ENCODE measurements at regions not wholly inside any gene's neighbourhood (a gene's known extent, or its start where the extent isn't known, plus 50 kb on each side); places are given as distances from the start of the nearest gene placed in this dataset.

DNA sequence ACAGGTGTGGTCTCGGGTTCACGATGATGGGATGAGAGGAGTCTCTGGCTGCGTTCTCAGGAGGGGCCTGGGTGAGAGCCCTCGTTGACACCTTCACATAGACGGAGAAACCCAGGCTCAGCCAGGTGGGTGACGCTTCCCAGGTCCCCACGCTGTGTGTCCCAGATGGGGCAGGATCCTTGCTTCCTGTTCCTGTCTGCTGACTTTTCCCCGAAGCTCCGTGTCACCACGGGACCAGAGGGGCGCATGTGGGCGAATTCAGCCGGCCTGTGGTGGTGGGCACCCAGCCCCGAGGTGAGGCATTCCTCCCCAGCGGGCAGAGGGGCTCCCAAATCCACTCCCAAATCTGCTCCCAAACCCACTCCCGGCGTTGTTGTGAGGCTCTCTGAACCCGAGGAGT, 732.8 kb downstream of the BRD1 start:
- FAIRE-seq, result no peak

DNA sequence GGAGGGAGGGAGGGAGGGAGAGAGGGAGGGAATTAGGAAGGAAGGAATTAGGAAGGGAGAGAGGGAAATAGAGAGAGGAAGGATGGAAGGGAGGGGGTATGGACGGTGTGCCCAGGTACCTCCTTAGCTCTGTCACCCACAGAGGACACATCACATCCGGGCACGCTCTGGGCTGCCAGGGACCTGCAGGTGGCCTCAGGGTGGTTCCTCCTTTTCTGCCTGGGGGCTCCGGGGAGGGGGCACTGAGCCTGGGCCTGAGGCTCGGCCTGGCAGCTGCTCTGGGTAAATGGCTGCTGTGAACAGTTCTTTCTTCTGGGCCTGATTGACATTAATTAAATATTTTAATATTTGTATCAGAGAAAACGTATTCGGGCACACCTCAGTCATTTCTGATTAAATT, 733.5 kb downstream of the BRD1 start:
- no peak for FAIRE-seq

DNA sequence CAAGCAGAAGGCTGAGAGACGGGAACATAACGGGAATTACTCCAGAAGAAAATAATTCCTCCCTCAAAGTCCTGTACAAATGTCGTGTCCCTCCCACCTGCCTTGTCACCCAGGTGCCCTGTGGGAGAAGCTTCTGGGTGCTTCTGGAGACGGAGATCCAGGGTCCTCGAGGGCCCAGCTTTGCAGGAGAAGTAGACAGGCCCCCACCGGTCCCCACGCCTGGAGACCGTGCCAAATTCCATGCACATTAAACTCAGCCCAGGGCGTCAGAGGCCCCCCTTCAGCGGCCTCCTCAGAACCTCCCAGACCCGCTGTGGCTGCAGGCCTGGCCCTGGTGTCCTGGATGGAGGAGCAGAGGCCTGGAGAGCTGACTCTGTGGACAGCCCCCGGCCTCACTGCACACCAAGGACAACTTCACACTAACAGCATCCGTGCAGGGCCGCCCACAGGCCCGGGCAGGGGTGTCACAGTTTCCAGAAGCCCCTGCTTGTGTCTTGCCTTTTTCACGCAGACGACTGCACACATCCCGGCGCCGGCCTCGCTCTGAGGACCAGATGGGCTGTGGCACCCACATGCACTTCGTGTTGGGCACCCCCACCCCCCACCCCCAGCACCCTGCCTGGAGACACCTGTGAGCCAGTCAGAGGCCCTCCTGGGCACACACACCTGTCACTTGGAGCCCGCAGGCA, 734.3 kb downstream of the BRD1 start:
- no peak for FAIRE-seq

DNA sequence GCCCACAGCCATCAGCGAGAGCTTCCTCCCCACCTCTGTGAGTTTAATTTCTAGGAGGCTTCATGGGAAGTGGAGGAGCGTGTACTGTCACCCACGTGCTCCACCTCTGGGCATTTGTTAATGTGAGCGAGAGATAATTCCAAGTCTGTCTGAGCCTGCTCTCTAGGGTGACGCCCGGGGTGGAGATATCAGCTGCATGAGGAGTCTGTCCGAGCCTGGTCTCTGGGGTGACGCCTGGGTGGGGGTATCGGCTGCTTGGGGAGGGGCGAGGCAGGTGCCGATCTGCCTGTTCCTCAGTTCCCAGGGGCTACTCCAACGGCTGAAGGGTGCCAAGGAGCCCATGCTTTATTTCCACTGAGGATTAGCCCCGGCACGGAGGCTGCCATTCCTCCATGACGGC, 735.0 kb downstream of the BRD1 start:
- no peak for FAIRE-seq

DNA sequence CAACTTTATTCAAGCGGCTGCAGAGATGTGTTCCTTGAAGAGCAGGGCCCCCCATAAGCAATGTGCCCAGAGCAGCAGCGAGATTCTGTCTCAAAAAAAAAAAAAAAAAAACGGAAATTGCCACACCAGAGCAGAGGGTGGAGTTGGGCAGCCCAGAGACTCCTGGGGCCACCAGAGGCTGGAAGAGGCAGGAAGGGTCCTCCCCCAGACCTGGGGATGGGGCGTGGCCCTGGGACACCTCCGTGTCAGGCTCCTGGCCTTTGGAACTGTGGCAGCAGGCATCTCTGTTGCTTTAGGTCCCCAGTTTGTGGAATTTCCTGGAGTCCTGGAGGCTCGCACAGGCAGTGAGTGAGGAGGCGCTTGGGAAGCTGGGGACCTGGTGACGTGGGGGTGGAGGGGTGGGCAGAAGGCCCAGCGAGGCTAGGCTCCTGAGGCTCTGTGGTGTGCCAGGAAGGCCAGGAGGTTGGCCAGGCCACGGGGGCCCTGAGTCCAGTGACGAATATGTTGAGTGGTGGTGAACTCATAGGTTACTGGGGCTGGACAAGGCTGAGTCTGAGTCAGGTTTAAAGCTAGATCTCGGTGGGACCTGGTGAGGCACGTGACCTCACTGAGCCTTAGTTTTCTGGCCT, 735.6 kb downstream of the BRD1 start:
- FAIRE-seq, result no peak

DNA sequence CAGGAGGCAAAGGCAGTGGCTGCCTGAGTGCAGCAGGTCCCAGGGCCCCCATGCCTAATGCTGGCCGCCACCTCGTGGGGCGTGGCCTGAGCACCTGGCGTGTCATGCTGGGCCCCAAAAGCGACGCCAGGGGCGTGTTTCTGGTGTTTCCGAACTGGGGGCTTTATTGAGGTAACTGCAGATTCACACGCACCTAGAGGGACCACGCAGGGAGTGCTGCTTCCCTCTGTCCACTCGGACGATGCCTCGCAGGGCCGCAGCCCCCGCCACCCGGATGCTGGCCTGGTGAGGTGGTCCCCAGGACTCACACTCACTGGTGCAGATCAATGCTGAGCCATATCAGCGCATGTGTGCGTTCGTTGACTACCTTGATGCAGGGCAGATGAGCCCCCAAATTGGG, 736.2 kb downstream of the BRD1 start:
- FAIRE-seq, result no peak

DNA sequence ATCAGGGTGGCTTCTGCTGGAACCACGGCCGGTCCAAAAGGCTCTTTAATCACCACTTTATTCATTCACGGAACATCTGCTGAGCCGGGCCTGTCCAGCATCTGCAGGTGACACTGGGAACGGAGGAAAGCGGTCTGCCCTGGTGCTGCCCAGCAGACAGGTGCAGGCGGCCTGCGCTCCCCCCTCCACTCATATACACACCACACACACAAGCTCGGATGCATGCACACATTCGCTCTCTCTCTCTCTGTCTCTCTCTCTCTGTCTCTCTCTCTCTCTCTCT, 736.9 kb downstream of the BRD1 start:
- no peak for FAIRE-seq

DNA sequence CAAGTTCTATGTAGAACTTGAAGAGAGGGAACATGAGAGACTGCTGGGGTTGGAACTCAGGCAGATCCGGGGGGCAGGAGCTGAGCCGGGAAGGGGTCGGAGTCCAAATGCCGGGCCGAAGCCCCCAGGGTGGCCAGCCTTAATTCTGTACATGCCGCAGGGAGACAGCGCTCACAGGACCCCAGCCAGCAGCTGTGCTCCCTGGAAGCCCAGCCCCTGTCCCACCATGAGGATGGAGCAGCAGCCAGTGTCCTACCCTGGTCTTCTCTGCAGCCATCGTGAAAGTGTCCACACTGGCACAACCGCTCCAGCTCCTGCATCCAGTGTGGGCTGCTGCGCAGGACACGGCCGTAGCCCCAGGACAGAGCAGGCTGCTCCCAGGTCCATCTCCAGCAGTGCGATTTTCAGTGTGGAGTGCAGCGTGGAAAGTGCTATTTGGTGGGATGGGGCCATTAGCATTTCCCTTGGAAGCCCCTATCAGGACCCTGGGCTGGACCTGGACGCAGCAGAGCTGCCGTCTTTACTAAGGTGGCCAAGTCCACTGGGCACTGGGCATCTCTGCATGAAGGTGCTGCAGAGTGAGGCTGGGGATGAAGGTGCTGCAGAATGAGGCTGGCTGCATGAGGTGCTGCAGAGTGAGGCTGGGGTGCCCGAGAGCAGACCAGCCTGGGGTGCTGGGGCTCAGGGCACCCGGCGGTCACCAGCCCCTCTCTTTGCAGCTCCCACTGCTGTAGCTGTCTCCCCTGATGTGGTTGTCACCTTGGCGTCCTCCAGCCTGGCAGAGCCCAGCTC, 737.4 kb downstream of the BRD1 start:
- no peak for FAIRE-seq

DNA sequence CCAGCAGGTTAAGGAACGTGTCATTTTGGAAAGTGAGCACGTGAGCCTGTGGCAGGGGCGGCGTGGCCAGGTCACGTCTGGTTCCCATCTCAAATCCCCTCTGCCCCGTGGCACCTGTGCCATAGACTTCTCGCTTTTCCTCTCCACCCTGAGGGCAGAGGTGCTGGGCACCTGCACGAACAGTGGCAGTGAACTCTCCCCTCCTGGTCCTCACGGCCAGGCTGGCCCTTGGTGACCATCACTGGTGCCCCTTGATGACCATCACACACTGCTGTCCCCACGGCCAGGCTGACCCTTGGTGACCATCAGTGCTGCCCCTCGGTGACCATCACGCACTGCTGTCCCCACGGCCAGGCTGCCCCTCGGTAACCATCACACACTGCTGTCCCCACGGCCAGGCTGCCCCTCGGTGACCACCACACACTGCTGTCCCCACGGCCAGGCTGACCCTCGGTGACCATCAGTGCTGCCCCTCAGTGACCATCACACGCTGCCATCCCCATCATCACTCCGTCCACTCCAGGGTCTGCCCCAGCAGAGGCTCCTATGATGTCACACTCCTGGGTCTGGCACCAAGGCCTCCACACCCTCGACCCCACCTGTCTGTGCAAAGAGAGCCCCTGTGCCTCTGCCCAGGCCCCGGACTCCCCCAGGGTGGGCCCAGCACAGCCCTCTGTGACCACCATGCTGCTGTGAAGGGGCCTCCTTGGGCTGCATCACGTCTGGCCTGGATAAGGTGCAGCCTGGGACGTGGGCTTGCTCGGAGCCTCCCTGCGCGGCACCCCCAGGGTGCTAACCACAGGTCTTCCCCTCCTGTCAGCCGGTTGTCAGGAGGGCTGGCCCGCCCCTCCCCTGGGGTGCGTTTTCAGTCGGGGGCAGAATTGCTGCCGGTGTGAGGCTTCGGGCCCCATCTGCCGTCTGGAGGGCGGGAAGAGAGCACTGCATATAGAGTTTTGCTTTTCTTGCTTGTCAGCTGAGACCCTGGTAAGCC, 738.6 kb downstream of the BRD1 start:
- no peak for FAIRE-seq

DNA sequence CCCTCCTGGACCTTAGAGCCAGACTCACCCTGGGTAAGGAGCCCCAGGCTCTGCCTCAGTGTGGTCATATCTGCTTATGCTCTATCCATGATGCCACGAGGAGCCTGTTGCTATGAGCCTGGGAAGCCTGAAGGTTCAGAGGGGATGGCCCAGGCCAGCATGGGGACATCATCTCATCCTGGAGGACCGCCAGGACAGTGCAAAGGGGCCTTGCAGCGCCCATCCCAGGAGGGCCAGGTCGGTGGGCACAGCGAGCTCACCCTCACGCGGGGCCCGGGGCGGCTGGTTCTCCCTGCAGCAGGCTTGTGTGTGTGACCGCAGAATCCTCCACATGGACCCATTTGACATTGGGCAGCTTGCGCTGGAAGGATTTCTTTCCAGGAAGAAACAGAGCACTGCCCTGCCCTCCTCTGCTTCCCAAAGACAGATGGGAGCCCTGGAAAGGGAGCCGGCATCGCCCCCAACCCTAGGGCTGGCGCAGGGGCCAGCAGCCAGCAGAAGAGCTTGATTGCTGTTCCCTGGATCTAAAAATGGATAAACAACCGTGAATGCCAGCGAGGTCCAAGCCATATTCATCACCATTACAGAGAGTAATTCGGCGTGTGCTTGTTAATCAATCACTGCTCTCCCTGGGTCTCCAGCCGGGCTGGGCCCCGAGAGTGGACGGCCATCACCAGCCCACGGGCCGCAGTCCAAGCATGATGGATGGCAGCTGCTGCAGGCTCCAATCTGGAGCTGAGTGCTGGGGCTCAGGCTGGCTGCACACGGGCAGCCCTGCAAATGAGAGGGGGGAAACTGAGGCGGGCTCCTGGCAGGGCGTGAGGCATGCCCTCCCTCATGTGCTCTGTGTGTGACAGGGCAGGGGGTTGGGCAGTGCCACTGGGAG, 739.7 kb downstream of the BRD1 start:
- FAIRE-seq, result no peak

DNA sequence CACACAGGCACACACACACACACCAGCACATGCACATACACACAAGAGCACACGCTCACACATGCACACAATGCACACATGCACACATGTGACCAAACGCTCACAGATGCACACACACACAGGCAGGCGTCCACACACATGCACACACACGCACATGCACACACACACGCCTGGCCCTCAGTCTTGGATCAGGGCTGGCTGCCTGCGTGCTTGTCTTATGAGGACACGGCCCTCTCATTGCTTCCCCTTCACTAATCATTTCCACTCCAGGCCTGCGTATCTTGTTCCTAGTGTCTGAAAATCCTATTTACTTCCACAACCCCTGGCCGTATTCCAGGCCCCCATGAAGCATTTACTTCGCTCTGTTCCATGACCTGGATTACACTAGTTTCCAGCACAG, 740.5 kb downstream of the BRD1 start:
- no peak for FAIRE-seq

DNA sequence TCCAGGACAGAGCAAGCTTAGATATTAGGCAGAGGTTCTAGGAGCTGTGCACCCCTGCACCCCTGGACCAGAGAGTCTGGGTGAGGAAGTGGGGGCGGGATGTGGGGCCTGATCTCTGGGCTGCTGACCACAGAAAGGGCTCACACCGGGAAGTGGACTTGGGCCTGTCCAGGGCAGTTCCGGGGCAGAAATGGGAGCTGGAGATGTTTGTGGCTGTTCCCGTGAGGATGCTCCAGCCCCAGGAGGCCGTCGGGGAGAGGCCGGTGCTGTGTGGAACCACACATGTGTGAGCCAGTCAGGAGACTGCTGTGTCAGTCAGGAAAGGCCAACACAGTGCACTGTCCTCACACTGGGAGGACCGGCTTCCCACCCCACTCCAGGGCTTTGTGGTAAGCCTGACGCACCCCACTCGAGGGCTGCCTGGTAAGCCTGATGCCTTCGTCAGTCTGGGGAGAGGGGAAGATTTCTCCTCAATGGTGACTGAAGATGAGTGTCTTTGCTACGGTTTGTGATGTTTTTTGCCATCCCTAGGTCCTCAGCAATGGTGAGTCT, 741.0 kb downstream of the BRD1 start:
- FAIRE-seq, result no peak

DNA sequence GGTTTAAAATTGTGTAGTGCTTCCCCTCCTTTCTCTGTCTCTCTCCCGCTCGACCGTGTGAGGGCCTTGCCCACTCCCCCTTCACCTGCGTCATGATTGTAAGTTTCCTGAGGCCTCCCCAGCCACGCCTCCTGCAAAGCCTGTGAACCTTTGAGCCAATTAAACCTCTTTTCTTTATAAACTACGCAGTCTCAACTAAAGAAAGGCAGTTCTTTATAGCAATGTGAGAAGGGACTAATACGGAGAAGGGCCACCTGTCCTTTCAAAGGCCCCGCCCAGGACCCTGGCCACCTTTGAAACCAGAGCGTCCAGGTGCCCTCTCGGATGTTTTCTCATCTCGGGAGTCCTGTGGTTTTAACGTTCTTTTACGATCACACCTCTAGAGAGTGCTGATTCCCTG, 741.5 kb downstream of the BRD1 start:
- FAIRE-seq, result no peak

DNA sequence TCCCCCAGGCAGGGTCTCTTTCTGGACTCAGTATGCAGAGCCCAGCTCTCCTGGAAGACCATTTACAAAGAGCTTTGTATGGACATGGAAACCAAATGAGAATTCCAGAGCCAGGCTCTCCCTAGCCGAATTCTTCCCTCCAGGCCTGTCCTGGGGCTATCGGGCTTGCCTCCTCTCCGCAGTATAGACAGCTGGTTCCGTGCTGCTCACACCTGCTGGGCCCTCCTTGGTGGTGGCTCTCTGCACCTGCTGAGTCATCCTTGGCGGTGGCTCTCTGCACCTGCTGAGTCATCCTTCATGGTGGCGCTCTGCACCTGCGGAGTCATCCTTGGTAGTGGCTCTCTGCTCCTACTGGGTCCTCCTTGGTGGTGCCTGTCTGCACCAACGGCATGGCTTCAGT, 743.5 kb downstream of the BRD1 start:
- no peak for FAIRE-seq

DNA sequence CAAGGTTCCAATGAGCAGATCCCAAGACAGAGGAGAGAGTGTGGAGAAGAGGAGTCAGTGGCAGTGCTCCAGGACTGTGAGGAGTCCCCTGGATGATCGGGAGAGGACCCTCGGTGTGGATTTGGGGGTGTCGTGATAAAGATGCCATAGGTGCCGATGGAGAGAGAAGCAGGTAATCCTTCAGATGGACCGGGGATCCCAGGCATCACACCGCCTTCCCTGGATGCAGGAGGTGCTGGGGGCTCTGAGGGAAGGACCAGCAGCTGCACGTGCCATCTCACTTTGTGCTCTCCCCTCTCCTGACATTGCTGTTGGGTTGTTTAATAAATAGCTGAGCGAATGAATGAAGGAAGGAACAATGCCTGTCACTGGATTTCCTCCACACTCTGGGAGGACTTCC, 744.1 kb downstream of the BRD1 start:
- no peak for FAIRE-seq

DNA sequence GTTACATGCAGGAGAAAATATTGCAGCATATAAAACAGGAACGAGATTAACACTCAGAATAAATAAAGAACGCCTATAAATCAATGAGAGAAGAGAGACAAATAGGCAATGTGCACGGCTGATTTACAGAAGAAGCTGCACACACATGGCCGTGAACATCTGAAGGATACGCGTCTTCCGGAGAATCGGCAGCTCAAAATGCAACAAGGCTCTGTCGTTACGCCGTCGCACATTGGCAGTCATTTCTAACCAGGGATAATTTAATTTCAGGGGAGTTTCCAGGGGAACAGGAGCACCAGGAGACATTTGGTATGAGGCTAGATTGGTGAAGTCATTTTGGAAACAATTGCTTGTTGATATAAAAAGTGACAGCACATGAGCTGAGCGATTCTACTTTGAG, 745.2 kb downstream of the BRD1 start:
- no peak for FAIRE-seq

DNA sequence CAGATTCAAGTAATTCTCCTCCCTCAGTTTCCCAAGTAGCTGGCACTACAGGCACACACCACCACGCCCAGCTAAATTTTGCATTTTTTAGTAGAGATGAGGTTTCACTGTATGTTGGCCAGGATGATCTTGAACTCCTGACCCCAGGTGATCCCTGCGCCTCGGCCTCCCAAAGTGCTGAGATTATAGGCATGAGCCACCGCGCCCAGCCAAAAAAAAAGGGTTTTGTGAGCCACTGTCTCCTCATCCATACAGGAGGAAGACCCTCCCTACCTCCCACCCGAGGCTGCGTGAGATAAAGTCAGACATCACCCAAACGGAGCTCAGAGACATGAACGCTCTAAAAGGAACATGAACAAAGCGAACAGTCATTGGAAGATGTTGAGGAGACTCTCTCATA, 745.7 kb downstream of the BRD1 start:
- FAIRE-seq, result no peak

DNA sequence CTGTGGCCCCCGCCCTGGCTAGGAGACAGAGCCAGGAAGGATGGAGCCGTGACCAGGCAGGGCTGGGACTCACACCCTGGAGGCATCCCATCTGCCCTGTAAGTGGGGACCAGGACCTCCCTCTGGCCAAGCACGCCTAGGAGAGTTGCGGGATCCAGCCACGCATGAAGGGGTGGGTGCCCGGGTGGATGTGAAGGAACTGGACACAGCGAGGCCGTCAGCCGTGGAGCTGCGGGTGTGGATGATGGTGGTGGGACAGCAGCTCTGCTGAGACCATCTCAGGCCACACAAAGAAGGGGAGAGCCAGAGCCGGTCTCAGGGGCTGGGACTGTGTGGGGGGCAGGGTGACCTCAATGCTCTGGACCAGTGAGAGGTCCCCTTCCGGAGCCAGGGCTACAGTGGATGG, 746.4 kb downstream of the BRD1 start:
- FAIRE-seq, result no peak

DNA sequence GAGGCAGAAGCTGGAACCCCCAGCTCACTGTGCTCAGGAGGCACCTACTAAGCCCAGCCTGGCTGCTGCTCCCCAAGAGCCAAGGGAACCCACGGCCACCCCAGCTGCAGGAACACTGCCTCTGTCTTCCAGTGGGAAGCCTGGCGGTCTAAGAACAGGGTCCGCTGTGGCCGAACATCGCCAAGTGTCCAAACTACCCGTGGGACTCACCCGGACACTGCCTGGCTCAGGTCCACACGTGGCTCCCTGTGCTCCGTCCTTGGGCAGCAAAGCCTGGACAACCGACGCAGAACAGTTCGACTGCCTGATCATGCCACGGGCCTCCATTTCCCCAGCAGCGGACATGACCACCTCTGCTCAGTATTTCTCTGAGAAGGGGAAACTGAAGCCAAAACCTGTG, 747.0 kb downstream of the BRD1 start:
- no peak for FAIRE-seq

DNA sequence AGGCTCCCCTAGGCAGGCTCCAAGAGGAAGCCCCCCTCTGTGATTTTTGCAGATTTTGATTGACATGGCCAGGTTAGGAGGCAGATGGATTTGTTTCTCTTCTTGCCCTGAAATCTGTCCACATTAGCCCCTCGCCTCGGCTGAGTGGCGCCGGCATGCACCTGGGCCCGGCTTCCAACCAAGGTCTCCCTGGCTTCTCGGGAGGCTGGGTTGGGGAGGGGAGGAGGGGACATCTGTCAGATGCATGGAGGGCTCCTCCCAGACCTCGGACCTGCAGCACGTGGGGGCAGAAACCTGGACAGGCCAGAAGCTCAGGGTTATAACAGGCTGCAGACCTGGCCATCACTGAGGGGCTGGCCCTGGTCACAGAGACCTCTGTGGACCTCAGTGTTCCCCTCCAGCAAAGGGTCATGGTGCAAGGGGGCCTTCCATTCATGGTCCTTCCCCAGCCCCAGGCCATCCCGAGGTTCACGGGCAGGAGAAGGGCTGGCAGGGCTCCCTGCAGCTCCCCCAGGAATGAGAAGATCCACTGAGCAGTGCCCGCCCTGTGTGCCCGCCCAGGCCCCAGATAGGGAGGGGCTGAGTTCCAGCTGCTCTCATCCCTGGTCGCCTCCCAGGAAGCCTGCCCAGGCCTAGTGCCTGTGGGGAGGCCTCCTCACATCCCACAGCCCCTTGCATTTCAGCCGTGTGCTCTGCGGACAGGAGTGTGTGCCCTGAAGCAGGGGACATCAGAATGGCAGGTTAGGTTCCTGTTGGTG, 747.8 kb downstream of the BRD1 start:
- FAIRE-seq, result no peak
